HCT116 (cell line): ENCODE measurements at regions not wholly inside any gene's neighbourhood (a gene's known extent, or its start where the extent isn't known, plus 50 kb on each side); places are given as distances from the start of the nearest gene placed in this dataset.

Experiments used
- CBX3 ChIP-seq: IDR thresholded peaks from 2 replicates; pipeline ENCODE4 v1.6.1; 2012; ENCODE audit warnings: low read depth
- CEBPB ChIP-seq: IDR thresholded peaks from 2 replicates; pipeline ENCODE4 v1.6.1; 2012; ENCODE audit warnings: low read depth
- CTCF ChIP-seq, 3 experiments: fragments of 200-600 bp in 1 of 3; sonication (generic) in 1 of 3; IDR thresholded peaks in 2 of 3; conservative IDR thresholded peaks in 1 of 3; 2 replicates each; pipeline ENCODE4 v1.5.1; 2012 to 2017; ENCODE audit warnings: low read depth in 2 of 3, low read length in 2 of 3, antibody characterized with exemption in 1 of 3, borderline replicate concordance in 1 of 3, control low read depth in 1 of 3, mild to moderate bottlenecking in 1 of 3, mixed read lengths in 1 of 3, mixed run types in 1 of 3, moderate library complexity in 1 of 3; ENCODE audit not compliant: insufficient read depth in 1 of 3
- EZH2 ChIP-seq: fragments of 200-600 bp; sonication (generic); IDR thresholded peaks from 2 replicates; pipeline ENCODE4 v1.6.1; 2017; ENCODE audit warnings: antibody characterized with exemption, mixed run types
- EZH2phosphoT487 ChIP-seq: fragments of 200-600 bp; IDR thresholded peaks from 2 replicates; pipeline ENCODE4 v1.6.1; 2018; ENCODE audit warnings: antibody characterized with exemption, borderline replicate concordance
- MAX ChIP-seq: IDR thresholded peaks from 2 replicates; pipeline ENCODE4 v1.6.1; 2012
- POLR2A ChIP-seq: IDR thresholded peaks from 2 replicates; pipeline ENCODE4 v1.7.0; 2011; ENCODE audit warnings: borderline replicate concordance; ENCODE audit not compliant: insufficient read depth, insufficient read length; ENCODE audit errors: extremely low read depth
- POLR2AphosphoS5 ChIP-seq: IDR thresholded peaks from 2 replicates; pipeline ENCODE4 v1.6.1; 2011; ENCODE audit warnings: mild to moderate bottlenecking, low read depth, low read length, moderate library complexity
- YY1 ChIP-seq: IDR thresholded peaks from 2 replicates; pipeline ENCODE4 v1.6.1; 2011; ENCODE audit warnings: low read length, low read depth, moderate library complexity, mild to moderate bottlenecking; ENCODE audit not compliant: insufficient replicate concordance; ENCODE audit errors: extremely low read depth
- ZBTB33 ChIP-seq: IDR thresholded peaks from 2 replicates; pipeline ENCODE4 v1.6.1; 2011; ENCODE audit warnings: mild to moderate bottlenecking, low read length, moderate library complexity; ENCODE audit not compliant: insufficient replicate concordance; ENCODE audit errors: extremely low read depth

GRCh38 chr9:74147906-74148305 is 349.2 kb upstream of the RORB start:
- no peak for TF ChIP-seq CTCF (IDR thresholded peaks at IDR 0.05 in 2 of 3, conservative IDR thresholded peaks at IDR 0.05 in 1 of 3; ENCODE audit: borderline replicate concordance in 1 of 3, insufficient read depth in 1 of 3, low read depth in 2 of 3, low read length in 2 of 3)
- no peak for TF ChIP-seq ZBTB33
- TF ChIP-seq POLR2AphosphoS5 = no peak
- TF ChIP-seq CBX3 = no peak
- TF ChIP-seq POLR2A = no peak
- TF ChIP-seq MAX = no peak
- TF ChIP-seq EZH2phosphoT487 = no peak
- no peak for TF ChIP-seq YY1
- TF ChIP-seq EZH2 = no peak
- no peak for TF ChIP-seq CEBPB
